HG02798 (cell line): ENCODE measurements at regions not wholly inside any gene's neighbourhood (a gene's known extent, or its start where the extent isn't known, plus 50 kb on each side); places are given as distances from the start of the nearest gene placed in this dataset.
"Not testable (repeated sequence)": the region's sequence is repeated elsewhere in the genome, so short reads cannot be mapped to it uniquely, and the experiment has no call there.

Experiments used
- ATAC-seq: cut with Tn5 transposase; IDR thresholded peaks from one replicate; pipeline ENCODE4 v1.9.1; 2021; ENCODE audit warnings: mild to moderate bottlenecking; ENCODE audit not compliant: unreplicated experiment, poor library complexity

GRCh38 chr5:54885636-54886035 is 99.8 kb downstream of the ESM1 start:
- ATAC-seq, result no peak

- no peak for ATAC-seq
Observed at GRCh38 chr5:54884195-54884536, 101.2 kb downstream of the ESM1 start.

DNA sequence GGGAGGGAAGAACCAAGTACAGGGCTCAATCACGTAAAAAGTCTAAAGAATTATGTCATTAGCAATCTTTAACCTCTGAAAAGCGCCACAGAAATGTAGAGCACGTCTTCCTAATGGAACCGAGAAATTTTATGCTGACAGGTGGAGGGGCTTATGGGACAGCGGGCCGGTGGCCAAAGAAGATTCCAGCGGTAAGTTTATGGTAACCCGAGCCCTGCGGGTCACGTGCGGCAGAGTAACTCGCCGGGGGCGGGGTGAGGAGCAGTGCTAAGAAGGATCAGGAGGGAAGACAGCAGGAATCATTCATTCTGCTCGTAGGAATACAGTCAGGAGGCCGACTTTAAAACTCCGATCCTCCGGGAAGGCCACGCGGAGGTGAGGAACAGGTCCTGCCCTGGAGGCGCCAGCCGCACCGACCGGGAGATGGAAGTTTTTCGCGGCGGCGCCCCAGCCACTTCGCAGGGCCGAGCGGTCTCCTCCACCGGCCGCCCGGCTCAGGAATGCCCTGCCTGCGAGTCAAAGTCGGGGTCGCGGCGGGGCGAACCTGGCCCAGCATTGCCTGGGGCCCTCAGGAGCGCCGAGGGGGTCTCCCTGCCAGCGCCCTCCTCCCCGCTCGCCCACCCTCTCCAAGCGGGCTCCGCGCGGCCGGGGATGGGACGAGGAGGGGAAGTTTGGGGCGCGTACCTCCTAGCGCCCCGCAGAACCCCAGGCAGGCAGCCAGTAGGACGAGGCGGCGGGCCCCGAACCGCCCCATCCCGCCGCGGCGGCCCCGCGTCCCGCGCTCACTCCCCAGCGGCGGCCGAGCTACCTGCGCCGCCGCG is 101.8 kb downstream of the ESM1 start:
- no peak for ATAC-seq

DNA sequence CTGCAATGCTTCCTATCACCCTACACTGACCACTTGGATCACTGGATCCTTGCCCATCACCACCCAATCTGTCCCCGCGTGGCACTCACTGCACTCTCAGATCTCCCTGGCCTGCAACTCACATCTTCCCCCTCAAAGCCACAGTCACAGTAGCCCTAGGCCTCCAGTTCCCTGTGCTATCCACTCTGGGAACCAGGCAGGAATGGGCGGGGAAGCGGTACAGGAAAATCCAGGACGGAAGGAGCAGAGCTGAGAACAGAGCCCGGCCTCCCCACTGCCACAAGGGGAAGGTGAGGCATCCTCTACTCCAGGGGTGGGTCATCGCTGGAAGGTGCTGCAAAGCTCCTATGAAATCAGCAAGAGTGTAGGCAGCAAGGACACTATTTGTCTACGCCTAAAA is 102.6 kb downstream of the ESM1 start:
- ATAC-seq, result no peak

GRCh38 chr5:54882101-54882500 is 103.3 kb downstream of the ESM1 start:
- no peak for ATAC-seq

DNA sequence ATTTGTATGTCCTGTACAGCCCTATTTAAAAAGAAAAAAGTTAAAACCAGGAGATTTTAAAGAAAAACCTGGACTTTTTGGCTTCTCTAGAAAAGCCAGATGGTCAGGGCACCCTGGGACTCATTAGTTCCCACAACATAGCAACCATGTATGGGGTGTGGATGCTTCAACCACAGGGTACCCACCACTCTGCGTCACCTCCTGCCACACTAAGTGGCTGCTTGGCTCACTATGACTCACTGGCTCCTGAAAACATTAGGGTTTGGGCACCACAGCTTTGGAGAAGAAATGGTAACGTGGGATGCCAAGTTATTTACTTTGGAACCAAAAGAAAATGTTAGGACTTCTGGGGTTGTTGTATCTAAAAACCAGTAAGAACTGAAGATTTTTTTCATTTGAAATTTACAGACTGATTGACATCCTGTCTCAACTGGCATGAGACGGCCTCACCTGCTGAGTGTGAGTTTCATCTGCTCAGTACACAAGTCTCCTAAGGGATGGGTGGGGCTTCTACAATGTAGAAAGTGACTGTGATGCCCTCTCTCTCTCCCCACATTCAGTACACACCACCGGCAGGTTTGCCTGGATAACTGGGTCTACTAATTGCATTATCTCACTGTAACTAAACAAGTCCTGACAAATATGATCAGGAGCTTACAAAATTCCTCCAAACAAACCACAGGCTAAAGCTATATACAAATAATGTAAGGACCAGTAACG is 103.9 kb downstream of the ESM1 start:
- no peak for ATAC-seq

DNA sequence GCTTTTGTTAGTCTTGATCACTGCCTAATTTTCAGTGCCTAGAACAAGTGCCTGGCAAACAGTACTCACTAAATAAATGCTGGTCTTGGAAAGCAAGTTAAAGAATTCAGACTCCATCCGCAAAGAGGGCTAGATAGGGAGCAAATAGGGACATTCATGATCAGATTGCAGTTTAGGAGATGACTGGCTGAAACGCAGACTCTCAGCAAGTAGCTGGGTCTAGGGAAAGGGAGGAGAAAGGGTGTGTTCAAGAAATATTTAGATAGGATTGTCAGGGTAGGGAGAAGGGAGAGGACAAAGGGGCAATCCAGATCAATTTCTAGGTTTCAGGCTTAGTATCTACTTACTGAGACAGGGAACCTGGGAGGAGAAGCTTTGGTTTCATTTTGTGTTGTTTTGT is 108.4 kb downstream of the ESM1 start:
- no peak for ATAC-seq

DNA sequence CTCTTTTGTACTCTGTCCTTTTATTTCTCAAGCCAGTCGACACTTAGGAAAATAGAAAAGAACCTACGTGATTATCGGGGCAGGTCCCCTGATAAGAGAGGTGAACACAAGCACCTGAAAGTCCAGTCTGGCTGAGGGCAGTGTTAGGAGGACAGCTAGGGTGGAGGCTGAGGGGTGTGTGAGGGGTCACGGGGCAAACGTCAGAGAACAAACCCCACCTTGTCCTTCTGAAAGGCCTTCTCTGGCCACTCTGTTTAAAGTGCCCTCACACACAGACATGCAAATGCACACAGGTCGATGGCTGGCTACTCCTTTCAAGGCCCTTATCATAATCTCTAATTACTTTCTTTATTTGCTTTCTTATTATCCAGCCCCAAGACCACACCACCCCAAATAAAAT is 108.8 kb downstream of the ESM1 start:
- ATAC-seq, result no peak

- ATAC-seq, result no peak
Observed at GRCh38 chr5:54874337-54875021, 110.9 kb downstream of the ESM1 start.

DNA sequence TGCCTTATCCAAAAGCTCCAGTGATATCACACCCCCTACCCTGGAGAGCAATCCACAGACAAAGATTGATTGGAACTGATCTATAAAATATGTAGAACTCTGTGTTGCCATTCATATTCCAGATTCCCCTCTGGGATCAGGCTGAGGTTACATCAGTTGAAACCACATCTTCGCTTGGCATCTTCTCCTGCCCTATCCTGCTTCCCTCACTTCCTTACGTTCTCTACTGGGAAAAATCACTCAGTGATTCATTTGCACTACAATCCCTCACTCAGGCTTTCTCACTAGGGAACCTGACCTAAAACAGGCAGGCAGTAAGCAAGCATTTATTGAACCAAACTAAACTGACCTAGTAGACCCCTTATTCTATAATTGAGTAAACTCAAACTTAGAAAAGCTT is 111.7 kb downstream of the ESM1 start:
- ATAC-seq, result no peak

DNA sequence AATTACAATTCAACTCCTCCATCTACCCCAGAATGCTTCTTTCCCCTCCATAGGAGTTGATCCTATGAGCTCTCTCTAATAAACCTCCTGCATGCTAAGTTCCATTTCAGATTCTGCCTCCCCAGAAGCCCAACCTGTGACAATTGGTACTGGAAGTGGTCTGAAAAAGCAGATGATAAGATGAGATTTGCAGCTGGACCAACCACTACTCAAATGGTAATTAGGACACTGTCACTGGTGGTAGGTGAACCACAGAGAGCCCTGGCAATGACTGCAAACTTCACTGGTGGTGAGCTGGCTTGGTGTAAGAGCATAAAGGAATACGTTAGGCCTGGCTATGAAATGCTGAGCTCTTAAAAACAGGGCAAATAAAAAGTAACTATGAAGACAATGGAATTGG is 112.6 kb downstream of the ESM1 start:
- no peak for ATAC-seq

DNA sequence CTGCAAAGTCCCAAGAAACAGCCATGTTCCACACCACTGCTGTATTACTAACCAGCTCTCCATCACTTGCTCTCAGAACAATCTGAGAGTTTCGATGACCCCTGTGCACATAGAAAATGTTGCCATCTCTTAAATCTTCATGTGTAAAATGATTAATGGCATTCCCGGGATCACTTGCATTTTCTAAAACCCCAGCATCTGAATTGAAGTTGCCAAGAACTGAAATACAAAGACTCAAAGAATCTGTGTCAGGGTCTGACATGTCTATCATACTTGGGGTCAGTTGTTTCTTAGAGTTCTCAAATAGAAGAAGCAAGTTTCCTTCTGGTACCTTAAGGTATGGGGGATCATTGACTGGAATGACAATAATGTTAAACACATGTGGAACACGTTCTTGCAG is 115.1 kb downstream of the ESM1 start:
- ATAC-seq, result no peak

- no peak for ATAC-seq
Observed at GRCh38 chr5:54869691-54870090, 115.7 kb downstream of the ESM1 start.

DNA sequence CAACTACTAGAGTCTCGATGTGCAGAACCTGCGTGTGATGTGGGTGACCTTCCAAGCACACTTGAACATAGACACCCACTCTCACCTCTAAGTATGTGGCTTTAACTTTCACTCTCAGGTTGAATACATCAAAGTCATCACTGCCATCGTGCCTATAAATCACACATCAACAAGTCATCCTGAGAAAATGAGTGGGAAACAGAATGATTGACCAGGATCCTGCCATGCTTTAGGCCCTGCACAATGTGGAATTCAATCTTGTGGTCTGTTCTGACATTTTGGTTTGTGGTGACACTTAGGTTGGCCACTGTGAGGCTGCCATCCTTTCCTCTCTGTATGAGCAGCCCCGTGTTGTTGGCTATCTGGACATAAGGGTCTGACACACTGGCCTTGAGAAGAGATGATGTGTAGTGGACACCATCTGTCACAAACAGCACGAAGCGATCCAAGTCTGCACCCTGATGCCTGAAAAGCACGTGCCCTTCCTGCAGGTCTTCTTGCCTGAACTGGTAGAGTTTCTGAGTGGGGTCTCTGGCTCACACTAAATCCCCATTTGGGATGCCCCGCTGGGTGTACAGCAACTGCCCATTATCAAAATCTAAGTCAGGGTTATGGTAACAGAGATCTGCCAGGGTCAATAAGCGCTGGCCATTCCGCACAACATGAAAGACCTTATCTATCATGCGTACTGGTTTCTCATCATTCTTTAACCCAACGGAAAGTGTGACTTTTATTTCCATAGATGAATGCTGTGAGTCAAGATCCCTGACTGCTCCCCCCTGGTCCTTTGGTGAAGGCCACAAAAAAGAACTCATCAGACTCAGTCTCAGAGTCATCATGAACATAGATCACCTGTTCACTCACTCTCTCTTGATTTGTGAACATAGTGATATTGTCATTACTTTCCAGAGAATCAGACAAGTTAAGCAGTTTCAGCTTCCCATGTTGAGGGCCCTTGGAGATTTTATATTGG is 116.6 kb downstream of the ESM1 start:
- no peak for ATAC-seq

GRCh38 chr5:54867310-54867944 is 118.0 kb downstream of the ESM1 start:
- no peak for ATAC-seq

- not testable (repeated sequence) for ATAC-seq
Observed at GRCh38 chr5:54864911-54865515, 120.4 kb downstream of the ESM1 start.

GRCh38 chr5:54862036-54862435 is 123.4 kb downstream of the ESM1 start:
- ATAC-seq, result no peak

DNA sequence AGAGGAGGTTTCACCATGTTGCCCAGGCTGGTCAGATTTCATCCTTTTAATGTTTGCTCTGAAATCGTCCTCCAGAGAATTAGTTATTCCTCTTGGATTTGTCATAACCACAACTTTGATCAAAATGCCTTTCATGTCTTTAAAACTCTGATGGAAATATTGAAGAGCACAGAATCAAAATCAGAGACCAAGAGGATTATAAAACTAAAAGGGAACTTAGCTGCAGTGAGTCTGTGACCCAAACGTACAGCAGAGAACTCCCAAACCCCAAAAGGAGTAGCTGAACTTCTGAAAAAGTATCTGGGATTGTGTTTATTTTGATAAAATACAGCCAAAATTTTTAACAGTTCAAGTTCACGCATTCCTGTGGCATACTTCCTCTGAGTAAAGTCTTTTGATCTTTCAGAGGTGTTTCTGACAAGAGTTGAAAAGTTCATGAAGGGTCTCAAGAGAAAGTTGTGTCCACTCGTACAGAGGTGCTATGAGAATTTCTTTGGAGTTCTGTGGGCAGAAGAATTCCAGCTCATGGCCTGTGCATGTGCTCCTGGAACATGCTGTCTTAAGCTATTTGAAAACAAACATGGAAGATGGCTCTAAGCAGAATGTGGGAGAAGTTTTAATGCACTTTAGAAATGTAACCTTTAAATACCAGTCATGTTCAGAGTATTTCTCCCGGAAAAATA is 124.0 kb downstream of the ESM1 start:
- no peak for ATAC-seq

DNA sequence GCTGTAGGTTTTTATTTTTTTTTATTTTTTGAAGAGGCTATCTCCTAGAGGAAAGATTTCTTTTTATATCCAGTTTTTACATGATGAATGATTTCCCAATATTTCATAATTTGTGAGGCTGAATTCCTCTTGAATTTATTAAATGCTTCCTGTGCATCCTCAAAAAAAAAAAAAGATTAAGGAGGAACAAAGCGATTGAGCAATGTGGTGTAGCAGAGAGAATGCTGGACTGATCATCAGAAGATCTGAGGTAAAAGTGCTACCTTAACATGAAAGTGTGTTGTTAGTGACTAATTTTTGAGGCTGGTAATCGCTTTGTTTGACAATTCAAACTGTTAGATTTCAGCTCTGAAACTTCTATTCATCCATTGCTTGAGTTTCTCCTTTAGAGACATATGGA is 125.1 kb downstream of the ESM1 start:
- no peak for ATAC-seq
